DND-41 (cell line): ENCODE measurements at regions not wholly inside any gene's neighbourhood (a gene's known extent, or its start where the extent isn't known, plus 50 kb on each side); places are given as distances from the start of the nearest gene placed in this dataset.

Experiments used
- EZH2 ChIP-seq: IDR thresholded peaks from 3 replicates; pipeline ENCODE4 v1.6.1; 2012; ENCODE audit warnings: borderline replicate concordance, low read depth, mild to moderate bottlenecking, moderate library complexity, low read length, inconsistent platforms; ENCODE audit not compliant: severe bottlenecking
- TF ChIP-seq, protein P1 (sequence below): IDR thresholded peaks from 2 replicates; pipeline ENCODE4 v1.5.1; 2012; ENCODE audit warnings: borderline replicate concordance, low read length, moderate library complexity, mild to moderate bottlenecking; ENCODE audit not compliant: poor library complexity, severe bottlenecking; ENCODE audit errors: extremely low read depth

DNA sequence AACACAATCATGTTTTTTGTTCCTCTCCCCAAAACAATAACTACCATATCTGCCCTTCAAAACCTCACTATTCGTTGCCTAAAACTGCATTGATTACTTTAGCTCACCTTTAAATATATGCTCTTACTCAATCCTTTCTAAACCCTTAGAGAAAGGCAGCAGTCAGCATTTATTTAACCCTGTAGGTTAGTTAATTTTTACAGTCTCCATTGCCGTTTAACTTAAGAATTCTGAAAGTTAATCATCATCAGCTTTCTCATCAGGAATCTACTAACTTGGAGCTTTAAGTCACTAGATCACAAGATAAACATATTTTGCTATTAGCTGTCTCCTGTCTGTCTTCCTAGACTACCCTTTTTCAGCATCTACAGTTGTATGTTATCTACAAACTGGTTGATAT is 991.9 kb downstream of the EPHA7 start:
- TF ChIP-seq, protein P1, sequence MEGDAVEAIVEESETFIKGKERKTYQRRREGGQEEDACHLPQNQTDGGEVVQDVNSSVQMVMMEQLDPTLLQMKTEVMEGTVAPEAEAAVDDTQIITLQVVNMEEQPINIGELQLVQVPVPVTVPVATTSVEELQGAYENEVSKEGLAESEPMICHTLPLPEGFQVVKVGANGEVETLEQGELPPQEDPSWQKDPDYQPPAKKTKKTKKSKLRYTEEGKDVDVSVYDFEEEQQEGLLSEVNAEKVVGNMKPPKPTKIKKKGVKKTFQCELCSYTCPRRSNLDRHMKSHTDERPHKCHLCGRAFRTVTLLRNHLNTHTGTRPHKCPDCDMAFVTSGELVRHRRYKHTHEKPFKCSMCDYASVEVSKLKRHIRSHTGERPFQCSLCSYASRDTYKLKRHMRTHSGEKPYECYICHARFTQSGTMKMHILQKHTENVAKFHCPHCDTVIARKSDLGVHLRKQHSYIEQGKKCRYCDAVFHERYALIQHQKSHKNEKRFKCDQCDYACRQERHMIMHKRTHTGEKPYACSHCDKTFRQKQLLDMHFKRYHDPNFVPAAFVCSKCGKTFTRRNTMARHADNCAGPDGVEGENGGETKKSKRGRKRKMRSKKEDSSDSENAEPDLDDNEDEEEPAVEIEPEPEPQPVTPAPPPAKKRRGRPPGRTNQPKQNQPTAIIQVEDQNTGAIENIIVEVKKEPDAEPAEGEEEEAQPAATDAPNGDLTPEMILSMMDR, result no peak
- TF ChIP-seq EZH2, result no peak
